ENCODE measurements at regions not wholly inside any gene's neighbourhood (a gene's known extent, or its start where the extent isn't known, plus 50 kb on each side); places are given as distances from the start of the nearest gene placed in this dataset.

DNA sequence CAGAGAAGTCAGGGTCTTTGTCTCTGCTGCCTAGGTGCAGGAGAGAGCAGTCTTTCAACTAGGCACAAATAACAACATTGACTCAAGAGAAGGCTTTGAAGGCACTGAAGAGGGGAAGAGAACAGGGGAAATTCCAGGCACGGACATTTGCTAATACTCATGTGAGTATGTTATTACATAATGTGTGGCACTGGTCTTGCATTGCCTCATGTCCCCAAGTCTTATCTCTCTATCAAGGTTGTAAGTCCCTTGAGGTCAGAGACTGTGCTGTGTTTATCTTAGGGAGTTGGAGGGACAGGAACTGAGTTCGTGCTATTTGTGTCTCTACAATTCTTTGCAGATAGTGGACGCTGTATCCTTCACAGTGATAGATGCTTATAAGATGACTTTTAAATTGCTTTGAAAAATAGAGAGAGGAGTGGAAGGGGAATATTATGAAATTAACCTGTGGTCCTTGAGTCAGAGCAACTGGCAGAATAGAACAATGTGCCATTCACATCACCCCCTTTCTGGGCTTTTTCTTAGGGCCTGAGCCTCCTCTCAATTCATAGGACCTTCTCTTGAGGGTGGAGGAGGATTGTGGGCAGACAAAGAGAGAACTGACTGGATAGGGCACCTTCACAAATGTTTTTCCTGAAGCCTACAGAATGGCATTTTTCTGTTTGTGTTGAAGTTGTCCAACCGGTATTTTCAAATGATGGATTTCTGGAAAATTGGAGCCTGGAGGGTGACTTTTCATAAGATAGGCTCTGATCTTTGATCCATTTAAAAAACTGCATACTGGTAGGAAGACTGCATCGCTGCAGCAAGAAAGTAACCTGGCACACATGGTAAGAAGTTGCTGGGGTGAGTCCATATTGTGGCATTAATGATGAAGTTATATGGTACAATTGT, 96.6 kb upstream of the CXCR4 start:
- Histone ChIP-seq H4K20me1 (ENCODE audit: insufficient read depth) (no peaks in the 10 kb centered on the region), H3F3A (replicated peaks; ENCODE audit: insufficient read depth) (no peaks in the 10 kb centered on the region), H3K27me3 (ENCODE audit: insufficient read depth) (no peaks in the 10 kb centered on the region), H3K9me3 (no peaks in the 10 kb centered on the region), H3K4me2 (no peak overlapping the region), H3K36me3 (replicated peaks in 1 of 2; ENCODE audit: control insufficient read depth in 1 of 2, insufficient read depth in 2 of 2, low read length in 1 of 2) (no peaks in the 10 kb centered on the region), H3K9ac (no peak overlapping the region), H3K9me2 (no peaks in the 10 kb centered on the region), H3K4me3 (ENCODE audit: low read depth in 2 of 2, low read length in 1 of 2) (no peak overlapping the region), H3K27ac (ENCODE audit: low read depth in 2 of 2, low read length in 1 of 2) (no peak overlapping the region), H3K79me2 (ENCODE audit: insufficient read depth) (no peaks in the 10 kb centered on the region), H2AFZ (ENCODE audit: low read depth) (no peak overlapping the region), H3K4me1 (ENCODE audit: control insufficient read depth in 1 of 2, insufficient read depth in 2 of 2, low read depth in 1 of 2, low read length in 1 of 2) (no peaks in the 10 kb centered on the region)
- DNase-seq = no peak
- POLR2A ChIA-PET = no interaction called here
- WGBS (ENCODE audit: low lambda C conversion rate) = 32% methylated on average over 5 of the region's 5 CpGs
- TF ChIP-seq ZBTB33 (IDR thresholded peaks at IDR 0.05; ENCODE audit: borderline replicate concordance, low read depth) = no peak
- CTCF ChIA-PET = no interaction called here

DNA sequence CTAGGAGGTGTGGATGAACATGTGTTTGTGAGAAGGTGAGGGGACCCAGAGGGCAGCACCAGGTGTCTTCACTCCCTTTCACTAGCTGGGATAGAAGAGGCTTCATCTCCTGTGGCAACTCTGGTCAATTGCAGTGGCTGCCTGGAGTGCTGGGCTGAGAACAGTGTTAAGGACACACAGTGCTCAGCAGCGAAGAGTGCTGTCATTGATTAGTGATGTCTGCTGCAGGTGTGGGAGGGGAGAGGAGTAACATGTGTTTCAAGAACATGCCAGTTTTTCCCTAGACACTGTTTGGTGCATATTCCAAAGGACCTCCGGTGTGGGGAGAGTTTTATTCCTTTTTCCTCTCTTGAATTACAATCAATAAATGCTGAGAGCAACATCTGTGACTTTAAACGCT, 95.9 kb upstream of the CXCR4 start:
- Histone ChIP-seq H3K27me3 (ENCODE audit: insufficient read depth) (no peaks in the 10 kb centered on the region), H3F3A (replicated peaks; ENCODE audit: insufficient read depth) (no peaks in the 10 kb centered on the region), H3K4me1 (ENCODE audit: control insufficient read depth in 1 of 2, insufficient read depth in 2 of 2, low read depth in 1 of 2, low read length in 1 of 2) (no peaks in the 10 kb centered on the region), H3K9me2 (no peaks in the 10 kb centered on the region), H3K4me3 (ENCODE audit: low read depth in 2 of 2, low read length in 1 of 2) (no peak overlapping the region), H2AFZ (ENCODE audit: low read depth) (no peak overlapping the region), H3K27ac (ENCODE audit: low read depth in 2 of 2, low read length in 1 of 2) (no peak overlapping the region), H3K9ac (no peak overlapping the region), H3K4me2 (no peak overlapping the region), H3K36me3 (replicated peaks in 1 of 2; ENCODE audit: control insufficient read depth in 1 of 2, insufficient read depth in 2 of 2, low read length in 1 of 2) (no peaks in the 10 kb centered on the region), H3K9me3 (no peaks in the 10 kb centered on the region), H4K20me1 (ENCODE audit: insufficient read depth) (no peaks in the 10 kb centered on the region), H3K79me2 (ENCODE audit: insufficient read depth) (no peaks in the 10 kb centered on the region)
- TF ChIP-seq, protein P1, sequence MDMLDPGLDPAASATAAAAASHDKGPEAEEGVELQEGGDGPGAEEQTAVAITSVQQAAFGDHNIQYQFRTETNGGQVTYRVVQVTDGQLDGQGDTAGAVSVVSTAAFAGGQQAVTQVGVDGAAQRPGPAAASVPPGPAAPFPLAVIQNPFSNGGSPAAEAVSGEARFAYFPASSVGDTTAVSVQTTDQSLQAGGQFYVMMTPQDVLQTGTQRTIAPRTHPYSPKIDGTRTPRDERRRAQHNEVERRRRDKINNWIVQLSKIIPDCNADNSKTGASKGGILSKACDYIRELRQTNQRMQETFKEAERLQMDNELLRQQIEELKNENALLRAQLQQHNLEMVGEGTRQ (IDR thresholded peaks at IDR 0.05; ENCODE audit: borderline replicate concordance, low read depth, low read length) = no peak
- no peak for TF ChIP-seq EZH2phosphoT487 (IDR thresholded peaks at IDR 0.05; ENCODE audit: borderline replicate concordance, low read depth)
- no peak for TF ChIP-seq GABPA (IDR thresholded peaks at IDR 0.05; ENCODE audit: low read depth)
- TF ChIP-seq ELF1 (IDR thresholded peaks at IDR 0.05) = no peak
- no peak for TF ChIP-seq FOXJ3 (CRISPR knock-in tag; IDR thresholded peaks at IDR 0.05)
- TF ChIP-seq, protein P2, sequence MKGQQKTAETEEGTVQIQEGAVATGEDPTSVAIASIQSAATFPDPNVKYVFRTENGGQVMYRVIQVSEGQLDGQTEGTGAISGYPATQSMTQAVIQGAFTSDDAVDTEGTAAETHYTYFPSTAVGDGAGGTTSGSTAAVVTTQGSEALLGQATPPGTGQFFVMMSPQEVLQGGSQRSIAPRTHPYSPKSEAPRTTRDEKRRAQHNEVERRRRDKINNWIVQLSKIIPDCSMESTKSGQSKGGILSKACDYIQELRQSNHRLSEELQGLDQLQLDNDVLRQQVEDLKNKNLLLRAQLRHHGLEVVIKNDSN (IDR thresholded peaks at IDR 0.05; ENCODE audit: borderline replicate concordance, low read depth) = no peak
- no peak for TF ChIP-seq RCOR1 (IDR thresholded peaks at IDR 0.05; ENCODE audit: low read length)
- no peak for TF ChIP-seq TAF1 (IDR thresholded peaks at IDR 0.05; ENCODE audit: borderline replicate concordance, low read depth, low read length)
- TF ChIP-seq, protein P3, sequence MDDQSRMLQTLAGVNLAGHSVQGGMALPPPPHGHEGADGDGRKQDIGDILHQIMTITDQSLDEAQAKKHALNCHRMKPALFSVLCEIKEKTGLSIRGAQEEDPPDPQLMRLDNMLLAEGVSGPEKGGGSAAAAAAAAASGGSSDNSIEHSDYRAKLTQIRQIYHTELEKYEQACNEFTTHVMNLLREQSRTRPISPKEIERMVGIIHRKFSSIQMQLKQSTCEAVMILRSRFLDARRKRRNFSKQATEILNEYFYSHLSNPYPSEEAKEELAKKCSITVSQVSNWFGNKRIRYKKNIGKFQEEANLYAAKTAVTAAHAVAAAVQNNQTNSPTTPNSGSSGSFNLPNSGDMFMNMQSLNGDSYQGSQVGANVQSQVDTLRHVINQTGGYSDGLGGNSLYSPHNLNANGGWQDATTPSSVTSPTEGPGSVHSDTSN (IDR thresholded peaks at IDR 0.05) = no peak
- no peak for TF ChIP-seq CHD2 (IDR thresholded peaks at IDR 0.05; ENCODE audit: low read length, partially characterized antibody)
- TF ChIP-seq FOSL2 (IDR thresholded peaks at IDR 0.05; ENCODE audit: borderline replicate concordance, low read depth) = no peak
- no peak for TF ChIP-seq TCF12 (IDR thresholded peaks at IDR 0.05)
- no peak for TF ChIP-seq CTCF (IDR thresholded peaks at IDR 0.05)
- TF ChIP-seq FOXM1 (IDR thresholded peaks at IDR 0.05; ENCODE audit: low read depth) = no peak
- TF ChIP-seq MEF2A (IDR thresholded peaks at IDR 0.05; ENCODE audit: borderline replicate concordance, low read depth) = no peak
- no peak for TF ChIP-seq EP300 (IDR thresholded peaks at IDR 0.05; ENCODE audit: borderline replicate concordance in 1 of 2, low read depth in 1 of 2, low read length in 1 of 2)
- 23% methylated on average over 3 of the region's 3 CpGs for WGBS (ENCODE audit: low lambda C conversion rate)
- POLR2A ChIA-PET = no interaction called here
- no peak for DNase-seq
- CTCF ChIA-PET = no interaction called here
